Upper lobe of left lung (tissue), 6 donors: ENCODE measurements at regions not wholly inside any gene's neighbourhood (a gene's known extent, or its start where the extent isn't known, plus 50 kb on each side); places are given as distances from the start of the nearest gene placed in this dataset.

Experiments used
- ATAC-seq, 2 donors: fragments of 200-7000 bp; cut with Tn5 transposase; one replicate each; pipeline ENCODE4 v1.9.1; 2022; ENCODE audit warnings: mild to moderate bottlenecking in 2 of 2, moderate library complexity in 2 of 2; ENCODE audit not compliant: low FRiP score in 2 of 2
- DNase-seq, 2 donors: peaks; one replicate each; pipeline ENCODE4 v3.0.0-alpha.2; 2019 to 2020
- H3K27ac ChIP-seq, 4 donors: fragments of 200-600 bp; sonication (generic); one replicate each; pipeline ENCODE4 v1.5.1; 2016 to 2019
- H3K27me3 ChIP-seq, 4 donors: fragments of 200-600 bp; sonication (generic); one replicate each; pipeline ENCODE4 v1.5.1; 2017 to 2019
- H3K36me3 ChIP-seq, 4 donors: fragments of 200-600 bp; sonication (generic); one replicate each; pipeline ENCODE4 v1.5.1; 2016 to 2019
- H3K4me1 ChIP-seq, 4 donors: fragments of 200-600 bp; sonication (generic); one replicate each; pipeline ENCODE4 v1.5.1; 2018 to 2019
- H3K4me3 ChIP-seq, 4 donors: fragments of 200-600 bp; sonication (generic); one replicate each; pipeline ENCODE4 v1.5.1; 2017 to 2019; ENCODE audit warnings: mild to moderate bottlenecking in 2 of 4, moderate library complexity in 1 of 4
- H3K9me3 ChIP-seq, 4 donors: fragments of 200-600 bp; sonication (generic); one replicate each; pipeline ENCODE4 v1.5.1; 2018 to 2019
- EP300 ChIP-seq, 4 donors: sonication (generic); formaldehyde crosslinking; IDR thresholded peaks; one replicate each; pipeline ENCODE4 v1.5.1; 2017; ENCODE audit warnings: antibody characterized with exemption in 4 of 4, control low read depth in 2 of 4
- POLR2A ChIP-seq, 4 donors: fragments of 450-650 bp; IDR thresholded peaks; one replicate each; pipeline ENCODE4 v1.5.1; 2016 to 2017; ENCODE audit warnings: antibody characterized with exemption in 4 of 4, mild to moderate bottlenecking in 2 of 4
- POLR2AphosphoS5 ChIP-seq, 2 donors: sonication (generic); formaldehyde crosslinking; IDR thresholded peaks; one replicate each; pipeline ENCODE4 v1.5.1; 2017; ENCODE audit warnings: antibody characterized with exemption in 2 of 2
- WGBS, 2 donors: methylation state at CpG; one replicate each; pipeline ENCODE4 v1.1.5; 2017 to 2018; 5-methylcytosine and 5-hydroxymethylcytosine counted together
- TF ChIP-seq, protein P1 (sequence below), 6 experiments: fragments of 450-650 bp in 4 of 6; fragments of 200-600 bp in 2 of 6; sonication (generic) in 2 of 6; IDR thresholded peaks; one replicate each; pipeline ENCODE4 v1.5.1; 2016 to 2019; ENCODE audit warnings: antibody characterized with exemption in 6 of 6
- donor health status: DM: no; HTN: no; CAD: no; lungs with moderate emphysema.
- donor health status: DM: no; HTN: yes; CAD: no; lungs with severe emphysema.

- ATAC-seq (no peak), DNase-seq (no peak)
- TF ChIP-seq EP300 (IDR thresholded peaks at IDR 0.05): no peak
- TF ChIP-seq POLR2A (IDR thresholded peaks at IDR 0.05): no peak
- TF ChIP-seq, protein P1, sequence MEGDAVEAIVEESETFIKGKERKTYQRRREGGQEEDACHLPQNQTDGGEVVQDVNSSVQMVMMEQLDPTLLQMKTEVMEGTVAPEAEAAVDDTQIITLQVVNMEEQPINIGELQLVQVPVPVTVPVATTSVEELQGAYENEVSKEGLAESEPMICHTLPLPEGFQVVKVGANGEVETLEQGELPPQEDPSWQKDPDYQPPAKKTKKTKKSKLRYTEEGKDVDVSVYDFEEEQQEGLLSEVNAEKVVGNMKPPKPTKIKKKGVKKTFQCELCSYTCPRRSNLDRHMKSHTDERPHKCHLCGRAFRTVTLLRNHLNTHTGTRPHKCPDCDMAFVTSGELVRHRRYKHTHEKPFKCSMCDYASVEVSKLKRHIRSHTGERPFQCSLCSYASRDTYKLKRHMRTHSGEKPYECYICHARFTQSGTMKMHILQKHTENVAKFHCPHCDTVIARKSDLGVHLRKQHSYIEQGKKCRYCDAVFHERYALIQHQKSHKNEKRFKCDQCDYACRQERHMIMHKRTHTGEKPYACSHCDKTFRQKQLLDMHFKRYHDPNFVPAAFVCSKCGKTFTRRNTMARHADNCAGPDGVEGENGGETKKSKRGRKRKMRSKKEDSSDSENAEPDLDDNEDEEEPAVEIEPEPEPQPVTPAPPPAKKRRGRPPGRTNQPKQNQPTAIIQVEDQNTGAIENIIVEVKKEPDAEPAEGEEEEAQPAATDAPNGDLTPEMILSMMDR (IDR thresholded peaks at IDR 0.05): no peak
- H3K4me3 ChIP-seq: no peak overlapping the region
- H3K9me3 ChIP-seq: peaks cover 14 to 21% (median 20%) of the 10 kb centered on the region in 4 donors
- H3K36me3 ChIP-seq: no peaks in the 10 kb centered on the region
- no peaks in the 10 kb centered on the region for H3K27me3 ChIP-seq
- no peak overlapping the region for H3K27ac ChIP-seq
- H3K4me1 ChIP-seq: no peaks in the 10 kb centered on the region
Measured at GRCh38 chr2:15115776-15116175, 445.4 kb downstream of the NBAS start.

DNA sequence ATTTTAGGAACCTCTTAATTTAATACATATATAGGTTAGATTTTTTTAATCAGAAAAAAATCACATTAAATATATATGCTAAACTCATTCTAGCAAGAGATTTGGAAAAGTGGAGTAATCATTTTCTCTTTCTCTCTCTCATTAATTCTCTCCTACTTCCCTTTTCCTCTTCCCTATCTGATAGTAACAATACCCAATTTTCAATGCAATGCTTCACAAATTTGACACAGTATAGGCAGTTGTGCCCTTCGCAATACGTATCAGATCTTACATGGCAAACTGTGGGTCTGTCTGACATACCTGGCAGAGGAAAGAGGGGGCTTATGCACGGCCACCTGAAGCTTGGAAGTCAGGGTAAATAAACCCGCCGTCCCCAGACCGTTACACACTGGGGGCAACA lies 444.3 kb downstream of the NBAS start:
- Histone ChIP-seq H3K27me3 (no peaks in the 10 kb centered on the region), H3K4me3 (no peak overlapping the region), H3K27ac (no peak overlapping the region), H3K4me1 (no peaks in the 10 kb centered on the region), H3K36me3 (no peaks in the 10 kb centered on the region), H3K9me3 (peaks cover 7 to 14% (median 12%) of the 10 kb centered on the region in 4 donors)
- no peak for TF ChIP-seq POLR2AphosphoS5 (IDR thresholded peaks at IDR 0.05)
- TF ChIP-seq, protein P1 (IDR thresholded peaks at IDR 0.05): no peak
- no peak for TF ChIP-seq EP300 (IDR thresholded peaks at IDR 0.05)
- DNase-seq (no peak), ATAC-seq (no peak)
- 91 to 93% methylated on average over 6 of the region's 6 CpGs for WGBS, 2 donors
